ENCODE measurements at regions not wholly inside any gene's neighbourhood (a gene's known extent, or its start where the extent isn't known, plus 50 kb on each side); places are given as distances from the start of the nearest gene placed in this dataset.

- no peak overlapping the region for H2AFZ ChIP-seq
- H3K27ac ChIP-seq (ENCODE audit: low read depth) = no peak overlapping the region
- no peaks in the 10 kb centered on the region for H3K79me2 ChIP-seq (replicated peaks; ENCODE audit: insufficient read depth)
- H3K4me1 Mint-ChIP-seq = no peaks in the 10 kb centered on the region
- H3K27me3 ChIP-seq (ENCODE audit: insufficient read depth) = no peaks in the 10 kb centered on the region
- H3K4me1 ChIP-seq (ENCODE audit: insufficient read depth) = peaks cover 7% of the 10 kb centered on the region
- H3K36me3 Mint-ChIP-seq (ENCODE audit: low read depth) = peaks cover 3% of the 10 kb centered on the region; the same call in 2 of the 3 replicates
- TF ChIP-seq ZNF462 (CRISPR knock-in tag; IDR thresholded peaks at IDR 0.05) (no peak), NANOG (IDR thresholded peaks at IDR 0.05; ENCODE audit: borderline replicate concordance) (no peak), EZH2phosphoT487 (IDR thresholded peaks at IDR 0.05; ENCODE audit: unreplicated experiment) (no peak), STAT1 (IDR thresholded peaks at IDR 0.05; ENCODE audit: unreplicated experiment) (no peak), JUNB (IDR thresholded peaks at IDR 0.05; ENCODE audit: unreplicated experiment) (no peak), CREB1 (CRISPR knock-in tag; IDR thresholded peaks at IDR 0.05; ENCODE audit: low read depth) (no peak), ZNF331 (CRISPR knock-in tag; IDR thresholded peaks at IDR 0.05; ENCODE audit: low read depth) (no peak), REST (IDR thresholded peaks at IDR 0.05; ENCODE audit: unreplicated experiment) (no peak), ZNF114 (CRISPR knock-in tag; IDR thresholded peaks at IDR 0.05) (no peak), EZH2 (IDR thresholded peaks at IDR 0.05; ENCODE audit: low read depth, unreplicated experiment) (no peak)
- no peak overlapping the region for H3K4me2 ChIP-seq
- H3K4me3 ChIP-seq = no peak overlapping the region
- no peak overlapping the region for H3K27ac Mint-ChIP-seq
- H3K9me2 ChIP-seq (ENCODE audit: insufficient read depth) = peaks cover 3% of the 10 kb centered on the region; the same call in 1 of the 2 replicates
- H4K20me1 ChIP-seq (replicated peaks; ENCODE audit: insufficient read depth) = no peaks in the 10 kb centered on the region
- DNase-seq (ENCODE audit: low spot score) = no peak
- peaks cover 2% of the 10 kb centered on the region; the same call in 2 of the 3 replicates for H3K9me3 Mint-ChIP-seq
- H3K36me3 ChIP-seq (ENCODE audit: insufficient read depth) = no peaks in the 10 kb centered on the region
- no peak overlapping the region for H3K4me3 Mint-ChIP-seq
- no peak for ATAC-seq
- H3F3A ChIP-seq (replicated peaks; ENCODE audit: low read depth) = no peaks in the 10 kb centered on the region
- H3K27me3 Mint-ChIP-seq (ENCODE audit: insufficient read depth, low read depth, poor library complexity) = no peaks in the 10 kb centered on the region
Observed at GRCh38 chr13:65454403-65454802, 1775.7 kb downstream of the PCDH9 start.

Measured in GM23338 (cell line).